Trophoblast cell (in vitro differentiated cells and primary cell): ENCODE measurements at regions not wholly inside any gene's neighbourhood (a gene's known extent, or its start where the extent isn't known, plus 50 kb on each side); places are given as distances from the start of the nearest gene placed in this dataset.

Experiments
- DNase-seq, 2 donors: peaks; one replicate each; pipeline ENCODE4 v3.0.0-alpha.2; 2016
- H2AFZ ChIP-seq: 2 replicates; pipeline ENCODE4 v1.6.1; 2013; ENCODE audit warnings: low read length, moderate library complexity, mild to moderate bottlenecking; ENCODE audit not compliant: insufficient read depth, poor library complexity
- H2AK5ac ChIP-seq: 2 replicates; pipeline ENCODE4 v1.6.1; 2013; ENCODE audit warnings: mild to moderate bottlenecking, low read length
- H2BK120ac ChIP-seq: 2 replicates; pipeline ENCODE4 v1.6.1; 2013; ENCODE audit warnings: low read length, mild to moderate bottlenecking, moderate library complexity; ENCODE audit not compliant: insufficient read depth, poor library complexity
- H2BK12ac ChIP-seq: 2 replicates; pipeline ENCODE4 v1.6.1; 2013; ENCODE audit warnings: mild to moderate bottlenecking, low read length, moderate library complexity
- H2BK5ac ChIP-seq: 2 replicates; pipeline ENCODE4 v1.6.1; 2013; ENCODE audit warnings: low read length, low read depth, moderate library complexity, mild to moderate bottlenecking; ENCODE audit not compliant: poor library complexity
- H3K14ac ChIP-seq: 2 replicates; pipeline ENCODE4 v1.6.1; 2013; ENCODE audit warnings: mild to moderate bottlenecking, low read length
- H3K18ac ChIP-seq: 2 replicates; pipeline ENCODE4 v1.6.1; 2013; ENCODE audit warnings: mild to moderate bottlenecking, low read length
- H3K23ac ChIP-seq: 2 replicates; pipeline ENCODE4 v1.6.1; 2013; ENCODE audit warnings: low read length
- H3K27ac ChIP-seq: 2 replicates; pipeline ENCODE4 v1.5.1; 2013; ENCODE audit warnings: low read depth, mild to moderate bottlenecking, inconsistent platforms, low read length, moderate library complexity
- H3K27me3 ChIP-seq: 2 replicates; pipeline ENCODE4 v1.6.1; 2013; ENCODE audit warnings: inconsistent platforms, mild to moderate bottlenecking, low read length, moderate library complexity; ENCODE audit not compliant: insufficient read depth
- H3K36me3 ChIP-seq, 2 experiments: 1 replicate in 1 of 2; 2 replicates in 1 of 2; pipeline ENCODE4 v1.6.1; 2013; ENCODE audit warnings: low read length in 2 of 2, mild to moderate bottlenecking in 2 of 2, moderate library complexity in 1 of 2; ENCODE audit not compliant: insufficient read depth in 2 of 2, control insufficient read depth in 1 of 2
- H3K4ac ChIP-seq: 2 replicates; pipeline ENCODE4 v1.6.1; 2013; ENCODE audit warnings: low read depth, mild to moderate bottlenecking, low read length, moderate library complexity
- H3K4me1 ChIP-seq, 2 experiments: 1 replicate in 1 of 2; 2 replicates in 1 of 2; pipeline ENCODE4 v1.6.1; 2013; ENCODE audit warnings: low read length in 2 of 2, mild to moderate bottlenecking in 2 of 2, moderate library complexity in 1 of 2; ENCODE audit not compliant: insufficient read depth in 2 of 2, control insufficient read depth in 1 of 2
- H3K4me2 ChIP-seq: 2 replicates; pipeline ENCODE4 v1.6.1; 2013; ENCODE audit warnings: inconsistent platforms, mild to moderate bottlenecking, low read length, moderate library complexity
- H3K4me3 ChIP-seq: 2 replicates; pipeline ENCODE4 v1.5.1; 2013; ENCODE audit warnings: mild to moderate bottlenecking, low read depth, low read length, inconsistent platforms
- H3K79me1 ChIP-seq: one replicate; pipeline ENCODE4 v1.6.1; 2013; ENCODE audit warnings: low read length
- H3K79me2 ChIP-seq: 2 replicates; pipeline ENCODE4 v1.6.1; 2013; ENCODE audit warnings: low read length, mild to moderate bottlenecking; ENCODE audit not compliant: control insufficient read depth, insufficient read depth, poor library complexity
- H3K9ac ChIP-seq: 2 replicates; pipeline ENCODE4 v1.6.1; 2013; ENCODE audit warnings: mild to moderate bottlenecking, low read length
- H3K9me3 ChIP-seq: 2 replicates; pipeline ENCODE4 v1.6.1; 2013; ENCODE audit warnings: low read depth, mild to moderate bottlenecking, control low read depth, inconsistent platforms, low read length; ENCODE audit not compliant: insufficient read depth
- H4K12ac ChIP-seq: 2 replicates; pipeline ENCODE4 v1.6.1; 2013; ENCODE audit warnings: low read depth, mild to moderate bottlenecking, low read length, moderate library complexity
- H4K8ac ChIP-seq: 2 replicates; pipeline ENCODE4 v1.6.1; 2013; ENCODE audit warnings: low read depth, mild to moderate bottlenecking, low read length, moderate library complexity
- H4K91ac ChIP-seq: one replicate; pipeline ENCODE4 v1.6.1; 2013; ENCODE audit warnings: low read depth, mild to moderate bottlenecking, low read length, moderate library complexity
- WGBS: extraction: QIAGEN DNeasy Blood & Tissue Kit; methylation state at CpG from one replicate; pipeline ENCODE4 v1.1.7; 2013; ENCODE audit warnings: missing lambda C conversion rate; ENCODE audit not compliant: insufficient read length, insufficient coverage; ENCODE audit errors: extremely low coverage; 5-methylcytosine and 5-hydroxymethylcytosine counted together

DNA sequence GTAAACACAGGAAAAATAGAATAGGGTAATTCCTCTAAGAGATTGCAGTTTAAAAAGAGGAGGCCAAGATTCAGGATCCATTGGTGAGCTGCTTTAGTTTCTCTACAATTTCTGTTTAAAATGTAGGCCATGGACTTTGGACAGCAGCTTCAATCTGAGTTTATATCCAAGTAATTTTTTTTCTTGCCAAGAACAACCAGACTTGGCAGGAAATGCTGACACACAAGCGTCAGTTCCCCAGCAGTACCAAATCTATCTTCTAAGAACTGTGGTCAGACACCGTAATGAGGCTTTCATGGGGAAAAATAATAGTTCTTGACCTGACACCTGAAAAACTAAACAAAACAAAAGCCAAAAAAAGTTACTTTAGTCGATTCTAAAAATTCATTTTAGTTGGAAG is 528.8 kb downstream of the CSNK1G3 start:
- Histone ChIP-seq H3K4me3 (no peak overlapping the region), H3K18ac (no peak overlapping the region), H4K91ac (no peak overlapping the region), H3K23ac (no peak overlapping the region), H4K8ac (no peak overlapping the region), H4K12ac (no peak overlapping the region), H3K4me2 (no peak overlapping the region), H2BK12ac (no peak overlapping the region), H2BK5ac (no peak overlapping the region), H3K79me2 (no peaks in the 10 kb centered on the region), H3K36me3 (no peaks in the 10 kb centered on the region), H3K4ac (no peak overlapping the region), H3K27me3 (no peaks in the 10 kb centered on the region), H3K9me3 (no peaks in the 10 kb centered on the region), H2BK120ac (no peak overlapping the region), H2AFZ (no peak overlapping the region), H3K79me1 (no peaks in the 10 kb centered on the region), H3K14ac (no peak overlapping the region), H2AK5ac (no peak overlapping the region), H3K27ac (no peak overlapping the region), H3K4me1 (no peaks in the 10 kb centered on the region), H3K9ac (no peak overlapping the region)
- no peak for DNase-seq
- WGBS: no CpG with 5 or more reads among the region's 3 CpGs

DNA sequence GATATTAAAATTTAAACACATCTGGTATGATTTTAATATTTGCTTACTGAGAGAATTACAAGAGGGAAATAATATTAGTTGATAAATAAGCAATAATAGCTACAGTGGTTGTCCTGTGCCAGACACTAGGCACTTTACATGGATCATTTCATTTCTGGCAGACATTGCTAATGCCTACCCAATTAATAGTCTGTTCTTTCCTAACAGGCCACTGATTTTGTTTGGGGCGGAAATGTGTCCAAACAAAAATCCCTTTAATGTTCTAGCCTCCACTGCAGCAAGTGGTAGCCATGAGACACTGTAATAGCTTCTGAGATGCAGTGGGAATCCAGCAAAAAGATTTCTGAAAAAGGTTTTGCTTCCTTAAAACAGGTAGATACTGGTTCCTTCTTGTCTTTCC is 527.4 kb downstream of the CSNK1G3 start:
- H3K27ac ChIP-seq: no peak overlapping the region
- H4K8ac ChIP-seq: no peak overlapping the region
- no peak overlapping the region for H2AK5ac ChIP-seq
- no peaks in the 10 kb centered on the region for H3K27me3 ChIP-seq
- no peak overlapping the region for H3K18ac ChIP-seq
- no peak overlapping the region for H3K23ac ChIP-seq
- H3K36me3 ChIP-seq: no peaks in the 10 kb centered on the region
- no peak overlapping the region for H2BK5ac ChIP-seq
- DNase-seq: no peak
- no peak overlapping the region for H3K4me3 ChIP-seq
- H2BK120ac ChIP-seq: no peak overlapping the region
- H3K14ac ChIP-seq: no peak overlapping the region
- H4K91ac ChIP-seq: no peak overlapping the region
- WGBS: no CpG with 5 or more reads among the region's 1 CpG
- no peaks in the 10 kb centered on the region for H3K79me2 ChIP-seq
- H3K4me1 ChIP-seq: no peaks in the 10 kb centered on the region
- H3K9ac ChIP-seq: no peak overlapping the region
- H3K9me3 ChIP-seq: no peaks in the 10 kb centered on the region
- H3K79me1 ChIP-seq: no peaks in the 10 kb centered on the region
- no peak overlapping the region for H3K4me2 ChIP-seq
- H2AFZ ChIP-seq: no peak overlapping the region
- H3K4ac ChIP-seq: no peak overlapping the region
- no peak overlapping the region for H2BK12ac ChIP-seq
- H4K12ac ChIP-seq: no peak overlapping the region

DNA sequence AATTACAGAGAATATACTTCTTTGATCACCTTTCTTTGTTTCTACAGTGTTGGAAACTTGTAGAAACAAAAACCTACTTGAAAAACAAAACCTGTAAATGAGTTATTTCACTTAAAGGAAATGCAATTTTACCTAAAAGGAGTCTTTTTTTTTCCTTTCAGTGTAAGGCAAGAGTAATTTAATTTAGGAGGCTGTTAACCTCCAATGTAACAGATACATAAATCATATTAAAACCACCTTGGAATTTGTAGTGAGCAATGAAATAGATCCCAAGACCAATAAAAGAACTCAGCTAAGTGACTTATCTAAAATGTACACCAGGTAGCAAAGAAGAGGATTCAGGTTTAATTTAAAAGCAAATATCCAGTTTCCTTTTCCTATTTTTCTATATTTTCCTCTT is 524.8 kb downstream of the CSNK1G3 start:
- Histone ChIP-seq H4K12ac (no peak overlapping the region), H3K27me3 (no peaks in the 10 kb centered on the region), H3K27ac (no peak overlapping the region), H3K14ac (no peak overlapping the region), H3K9ac (no peak overlapping the region), H3K4me2 (no peak overlapping the region), H3K23ac (no peak overlapping the region), H2AFZ (no peak overlapping the region), H2BK12ac (no peak overlapping the region), H3K18ac (no peak overlapping the region), H3K4me3 (no peak overlapping the region), H3K4me1 (no peaks in the 10 kb centered on the region), H3K79me1 (no peaks in the 10 kb centered on the region), H2BK5ac (no peak overlapping the region), H2BK120ac (no peak overlapping the region), H3K4ac (no peak overlapping the region), H3K36me3 (no peaks in the 10 kb centered on the region), H2AK5ac (no peak overlapping the region), H4K8ac (no peak overlapping the region), H3K79me2 (no peaks in the 10 kb centered on the region), H4K91ac (no peak overlapping the region), H3K9me3 (no peaks in the 10 kb centered on the region)
- DNase-seq: no peak

GRCh38 chr5:124034963-124035362 is 523.0 kb downstream of the CSNK1G3 start:
- H3K27me3 ChIP-seq: no peaks in the 10 kb centered on the region
- no peak overlapping the region for H3K23ac ChIP-seq
- no peak overlapping the region for H2AK5ac ChIP-seq
- H3K14ac ChIP-seq: no peak overlapping the region
- no peak overlapping the region for H3K4me3 ChIP-seq
- H3K4me1 ChIP-seq: no peaks in the 10 kb centered on the region
- no peak overlapping the region for H4K91ac ChIP-seq
- H2AFZ ChIP-seq: no peak overlapping the region
- no peaks in the 10 kb centered on the region for H3K79me2 ChIP-seq
- H3K36me3 ChIP-seq: no peaks in the 10 kb centered on the region
- no peaks in the 10 kb centered on the region for H3K79me1 ChIP-seq
- H4K8ac ChIP-seq: no peak overlapping the region
- H3K9ac ChIP-seq: no peak overlapping the region
- no peak overlapping the region for H3K18ac ChIP-seq
- H3K4ac ChIP-seq: no peak overlapping the region
- no CpG with 5 or more reads among the region's 6 CpGs for WGBS
- H3K4me2 ChIP-seq: no peak overlapping the region
- H3K27ac ChIP-seq: no peak overlapping the region
- no peaks in the 10 kb centered on the region for H3K9me3 ChIP-seq
- H2BK120ac ChIP-seq: no peak overlapping the region
- no peak for DNase-seq
- H2BK12ac ChIP-seq: no peak overlapping the region
- no peak overlapping the region for H2BK5ac ChIP-seq
- H4K12ac ChIP-seq: no peak overlapping the region
